GM12891 (cell line): ENCODE measurements at regions not wholly inside any gene's neighbourhood (a gene's known extent, or its start where the extent isn't known, plus 50 kb on each side); places are given as distances from the start of the nearest gene placed in this dataset.

Experiments
- POLR2A ChIP-seq: IDR thresholded peaks from 2 replicates; pipeline ENCODE4 v1.6.1; 2011; ENCODE audit warnings: low read depth, low read length, control low read depth
- SPI1 ChIP-seq: IDR thresholded peaks from 2 replicates; pipeline ENCODE4 v1.6.1; 2011; ENCODE audit warnings: low read depth, low read length, control low read depth

GRCh38 chr2:72006188-72006736 is 141.4 kb downstream of the CYP26B1 start:
- no peak for TF ChIP-seq SPI1
- TF ChIP-seq POLR2A, result no peak
